SK-N-SH (cell line): ENCODE measurements at regions not wholly inside any gene's neighbourhood (a gene's known extent, or its start where the extent isn't known, plus 50 kb on each side); places are given as distances from the start of the nearest gene placed in this dataset.

Experiments used
- CTCF ChIA-PET: fragments of 300-600, 350-600 bp; formaldehyde crosslinking; extraction: SDS; loops from one replicate; lab custom pipeline; 2021; lab: Yijun Ruan, JAX
- POLR2A ChIA-PET: fragments of 350-600 bp; sonication (Branson Sonifier 250); formaldehyde crosslinking; extraction: SDS; loops from one replicate; lab custom pipeline; 2020; ENCODE audit warnings: antibody characterized with exemption, inconsistent platforms; lab: Yijun Ruan, JAX
- DNase-seq: peaks from one replicate; pipeline ENCODE4 v3.0.0; 2012
- H2AFZ ChIP-seq: fragments of 200-600 bp; sonication (generic); 2 replicates; pipeline ENCODE4 v1.8.1; 2016; ENCODE audit warnings: antibody characterized with exemption, mild to moderate bottlenecking, low read depth
- H3F3A ChIP-seq: fragments of 200-600 bp; sonication (generic); replicated peaks from 2 replicates; pipeline ENCODE3; 2016; ENCODE audit warnings: antibody characterized with exemption, mild to moderate bottlenecking; ENCODE audit not compliant: insufficient read depth
- H3K27ac ChIP-seq, 2 experiments: fragments of 200-500 bp in 1 of 2; fragments of 200-600 bp in 1 of 2; sonication (Bioruptor generic) in 1 of 2; sonication (generic), shearing (Covaris generic) in 1 of 2; 2 replicates each; pipeline versions ENCODE4 v1.5.1 to v1.6.1; 2014 to 2016; ENCODE audit warnings: low read depth in 2 of 2, inconsistent platforms in 1 of 2, low read length in 1 of 2, mild to moderate bottlenecking in 1 of 2, mixed read lengths in 1 of 2
- H3K27me3 ChIP-seq: fragments of 200-600 bp; sonication (generic), shearing (Covaris generic); 2 replicates; pipeline ENCODE4 v1.6.1; 2016; ENCODE audit warnings: mixed run types; ENCODE audit not compliant: insufficient read depth
- H3K36me3 ChIP-seq, 2 experiments: fragments of 200-500 bp in 1 of 2; fragments of 200-600 bp in 1 of 2; sonication (Bioruptor generic) in 1 of 2; sonication (generic) in 1 of 2; replicated peaks in 1 of 2; 2 replicates each; pipeline versions ENCODE3 to v1.5.1; 2014 to 2016; ENCODE audit warnings: low read length in 1 of 2, mild to moderate bottlenecking in 1 of 2; ENCODE audit not compliant: insufficient read depth in 2 of 2, control insufficient read depth in 1 of 2
- H3K4me1 ChIP-seq, 2 experiments: fragments of 200-500 bp in 1 of 2; fragments of 200-600 bp in 1 of 2; sonication (Bioruptor generic) in 1 of 2; sonication (generic), shearing (Covaris generic) in 1 of 2; 2 replicates each; pipeline versions ENCODE4 v1.5.1 to v1.6.1; 2014 to 2016; ENCODE audit warnings: low read depth in 1 of 2, low read length in 1 of 2, mixed run types in 1 of 2; ENCODE audit not compliant: insufficient read depth in 2 of 2, control insufficient read depth in 1 of 2
- H3K4me2 ChIP-seq: fragments of 200-600 bp; sonication (generic), shearing (Covaris generic); 2 replicates; pipeline ENCODE4 v1.6.1; 2017; ENCODE audit warnings: mixed run types
- H3K4me3 ChIP-seq, 2 experiments: fragments of 200-500 bp in 1 of 2; fragments of 200-600 bp in 1 of 2; sonication (Bioruptor generic) in 1 of 2; sonication (generic), shearing (Covaris generic) in 1 of 2; 2 replicates each; pipeline versions ENCODE4 v1.5.1 to v1.8.1; 2014 to 2016; ENCODE audit warnings: low read depth in 2 of 2, inconsistent platforms in 1 of 2, low read length in 1 of 2, mild to moderate bottlenecking in 1 of 2, mixed read lengths in 1 of 2, moderate library complexity in 1 of 2
- H3K79me2 ChIP-seq: fragments of 200-600 bp; sonication (generic); 2 replicates; pipeline ENCODE4 v1.8.1; 2017; ENCODE audit warnings: mild to moderate bottlenecking; ENCODE audit not compliant: insufficient read depth
- H3K9ac ChIP-seq: fragments of 200-600 bp; sonication (generic); 2 replicates; pipeline ENCODE4 v1.6.1; 2017; ENCODE audit warnings: mixed run types
- H3K9me2 ChIP-seq: fragments of 200-600 bp; sonication (generic); 2 replicates; pipeline ENCODE4 v1.6.1; 2017; ENCODE audit warnings: mixed run types
- H3K9me3 ChIP-seq: fragments of 200-600 bp; sonication (generic); 2 replicates; pipeline ENCODE4 v1.6.1; 2017; ENCODE audit warnings: mixed run types, mild to moderate bottlenecking, moderate library complexity
- H4K20me1 ChIP-seq: fragments of 200-600 bp; sonication (generic); 2 replicates; pipeline ENCODE4 v1.6.1; 2017; ENCODE audit warnings: mild to moderate bottlenecking, mixed run types; ENCODE audit not compliant: insufficient read depth
- EP300 ChIP-seq, 2 experiments: IDR thresholded peaks; 2 replicates each; pipeline versions ENCODE4 v1.4.0 to v1.6.1; 2012; ENCODE audit warnings: borderline replicate concordance in 1 of 2, low read depth in 1 of 2, low read length in 1 of 2
- FOXM1 ChIP-seq: IDR thresholded peaks from 2 replicates; pipeline ENCODE4 v1.4.0; 2012; ENCODE audit warnings: low read depth, mild to moderate bottlenecking
- GABPA ChIP-seq: IDR thresholded peaks from 2 replicates; pipeline ENCODE4 v1.4.0; 2012; ENCODE audit warnings: low read depth, mild to moderate bottlenecking
- JUND ChIP-seq: IDR thresholded peaks from 2 replicates; pipeline ENCODE4 v1.4.0; 2012
- MXI1 ChIP-seq: IDR thresholded peaks from 2 replicates; pipeline ENCODE4 v1.6.1; 2012; ENCODE audit warnings: mild to moderate bottlenecking, low read depth, low read length, improper control_type of control experiment
- NFIC ChIP-seq: IDR thresholded peaks from 2 replicates; pipeline ENCODE4 v1.4.0; 2012; ENCODE audit warnings: borderline replicate concordance
- NRF1 ChIP-seq: IDR thresholded peaks from 2 replicates; pipeline ENCODE4 v1.6.1; 2012; ENCODE audit warnings: low read depth, mild to moderate bottlenecking, low read length
- PBX3 ChIP-seq: IDR thresholded peaks from 2 replicates; pipeline ENCODE4; 2012
- RCOR1 ChIP-seq: fragments of 150-350 bp; IDR thresholded peaks from 2 replicates; pipeline ENCODE4 v1.6.1; 2017; ENCODE audit warnings: antibody characterized with exemption, low read length
- REST ChIP-seq: IDR thresholded peaks from 2 replicates; pipeline ENCODE4 v1.6.1; 2012; ENCODE audit warnings: mild to moderate bottlenecking, low read depth, low read length, moderate library complexity
- RFX5 ChIP-seq: IDR thresholded peaks from 2 replicates; pipeline ENCODE4 v1.6.1; 2012; ENCODE audit warnings: mild to moderate bottlenecking, improper control_type of control experiment, low read length
- RXRA ChIP-seq: IDR thresholded peaks from 2 replicates; pipeline ENCODE4 v1.4.0; 2012; ENCODE audit warnings: low read depth, mild to moderate bottlenecking, borderline replicate concordance
- SIN3A ChIP-seq: IDR thresholded peaks from 2 replicates; pipeline ENCODE4 v1.6.1; 2012; ENCODE audit warnings: low read depth, mild to moderate bottlenecking, low read length, moderate library complexity, borderline replicate concordance
- TAF1 ChIP-seq: IDR thresholded peaks from 2 replicates; pipeline ENCODE4 v1.6.1; 2012; ENCODE audit warnings: low read depth, mild to moderate bottlenecking, low read length, moderate library complexity, borderline replicate concordance
- TCF12 ChIP-seq: IDR thresholded peaks from 2 replicates; pipeline ENCODE4 v1.4.0; 2012
- TEAD4 ChIP-seq: IDR thresholded peaks from 2 replicates; pipeline ENCODE4 v1.4.0; 2012; ENCODE audit warnings: mild to moderate bottlenecking, borderline replicate concordance; ENCODE audit not compliant: insufficient read depth
- USF1 ChIP-seq: IDR thresholded peaks from 2 replicates; pipeline ENCODE4 v1.4.0; 2012; ENCODE audit warnings: low read depth, borderline replicate concordance
- YY1 ChIP-seq: IDR thresholded peaks from 2 replicates; pipeline ENCODE4 v1.4.0; 2012; ENCODE audit warnings: low read depth, mild to moderate bottlenecking
- WGBS: methylation state at CpG from one replicate; pipeline ENCODE4 v1.1.6; 2017; ENCODE audit warnings: low lambda C conversion rate; 5-methylcytosine and 5-hydroxymethylcytosine counted together
- TF ChIP-seq, protein P1 (sequence below): fragments of 150-350 bp; IDR thresholded peaks from 2 replicates; pipeline ENCODE4 v1.6.1; 2017; ENCODE audit warnings: antibody characterized with exemption, low read length, low read depth, borderline replicate concordance

GRCh38 chr6:145115638-145116037, 619.7 kb downstream of the EPM2A start:
- ChIA-PET CTCF (no interaction called here), POLR2A (no interaction called here)
- H3K9me2 ChIP-seq, result no peaks in the 10 kb centered on the region

GRCh38 chr6:145116591-145117178, 618.6 kb downstream of the EPM2A start:
- WGBS, result 69% methylated on average over 7 of the region's 8 CpGs
- Histone ChIP-seq H3K4me2 (no peak overlapping the region), H4K20me1 (no peaks in the 10 kb centered on the region), H3K4me3 (no peak overlapping the region), H3K36me3 (no peaks in the 10 kb centered on the region), H3K27ac (no peak overlapping the region), H3K79me2 (no peaks in the 10 kb centered on the region), H3K9ac (no peak overlapping the region)
- ChIA-PET POLR2A (no interaction called here), CTCF (no interaction called here)
- DNase-seq, result no peak
- TF ChIP-seq TCF12 (no peak), FOXM1 (no peak), NFIC (no peak), TAF1 (no peak), MXI1 (no peak), YY1 (no peak), RXRA (no peak), REST (no peak), RFX5 (no peak), GABPA (no peak), USF1 (no peak), PBX3 (no peak), RCOR1 (no peak), NRF1 (no peak), SIN3A (no peak), TEAD4 (no peak)
- TF ChIP-seq, protein P1, sequence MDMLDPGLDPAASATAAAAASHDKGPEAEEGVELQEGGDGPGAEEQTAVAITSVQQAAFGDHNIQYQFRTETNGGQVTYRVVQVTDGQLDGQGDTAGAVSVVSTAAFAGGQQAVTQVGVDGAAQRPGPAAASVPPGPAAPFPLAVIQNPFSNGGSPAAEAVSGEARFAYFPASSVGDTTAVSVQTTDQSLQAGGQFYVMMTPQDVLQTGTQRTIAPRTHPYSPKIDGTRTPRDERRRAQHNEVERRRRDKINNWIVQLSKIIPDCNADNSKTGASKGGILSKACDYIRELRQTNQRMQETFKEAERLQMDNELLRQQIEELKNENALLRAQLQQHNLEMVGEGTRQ, result no peak
- TF ChIP-seq, all 33 proteins: peak for 0
- Histone ChIP-seq H3K4me1 (peaks cover 0 to 3% of the 10 kb centered on the region in 2 experiments; a peak in 1 of 4 replicates), H3K9me2 (no peaks in the 10 kb centered on the region), H3K9me3 (no peaks in the 10 kb centered on the region), H3K27me3 (no peaks in the 10 kb centered on the region), H3F3A (no peaks in the 10 kb centered on the region), H2AFZ (no peak overlapping the region)

More at GRCh38 chr6:145115638-145116037, 619.7 kb downstream of the EPM2A start:
- Histone ChIP-seq H2AFZ (no peak overlapping the region), H3F3A (no peaks in the 10 kb centered on the region), H3K36me3 (no peaks in the 10 kb centered on the region), H3K27ac (no peak overlapping the region), H4K20me1 (no peaks in the 10 kb centered on the region), H3K4me3 (no peak overlapping the region), H3K79me2 (no peaks in the 10 kb centered on the region), H3K9ac (no peak overlapping the region), H3K4me2 (no peak overlapping the region), H3K4me1 (peaks cover 0 to 3% of the 10 kb centered on the region in 2 experiments; a peak in 1 of 4 replicates), H3K27me3 (no peaks in the 10 kb centered on the region), H3K9me3 (no peaks in the 10 kb centered on the region)
- TF ChIP-seq MXI1 (no peak), JUND (no peak), NFIC (no peak), TAF1 (no peak), RFX5 (no peak), EP300 (IDR thresholded peaks at IDR 0.05; ENCODE audit: borderline replicate concordance in 1 of 2, low read depth in 1 of 2, low read length in 1 of 2) (no peak)
- DNase-seq, result no peak
